Panc1 (cell line): ENCODE measurements at regions not wholly inside any gene's neighbourhood (a gene's known extent, or its start where the extent isn't known, plus 50 kb on each side); places are given as distances from the start of the nearest gene placed in this dataset.

Experiments used
- POLR2AphosphoS5 ChIP-seq: IDR thresholded peaks from 2 replicates; pipeline ENCODE4 v1.6.1; 2012; ENCODE audit warnings: mild to moderate bottlenecking, low read depth, low read length, moderate library complexity
- SIN3A ChIP-seq: IDR thresholded peaks from 2 replicates; pipeline ENCODE4 v1.6.1; 2012; ENCODE audit warnings: low read depth, mild to moderate bottlenecking, low read length, moderate library complexity, borderline replicate concordance; ENCODE audit not compliant: insufficient read depth
- TF ChIP-seq, protein P1 (sequence below): fragments of 450-650 bp; IDR thresholded peaks from 2 replicates; pipeline ENCODE4 v1.5.1; 2017; ENCODE audit warnings: mild to moderate bottlenecking
- TF ChIP-seq, protein P2 (sequence below), 2 experiments: IDR thresholded peaks; 2 replicates each; pipeline ENCODE4 v1.6.1; 2011 to 2012; ENCODE audit warnings: low read depth in 2 of 2, control low read depth in 1 of 2, low read length in 1 of 2, mild to moderate bottlenecking in 1 of 2, moderate library complexity in 1 of 2; ENCODE audit not compliant: insufficient read depth in 1 of 2

DNA sequence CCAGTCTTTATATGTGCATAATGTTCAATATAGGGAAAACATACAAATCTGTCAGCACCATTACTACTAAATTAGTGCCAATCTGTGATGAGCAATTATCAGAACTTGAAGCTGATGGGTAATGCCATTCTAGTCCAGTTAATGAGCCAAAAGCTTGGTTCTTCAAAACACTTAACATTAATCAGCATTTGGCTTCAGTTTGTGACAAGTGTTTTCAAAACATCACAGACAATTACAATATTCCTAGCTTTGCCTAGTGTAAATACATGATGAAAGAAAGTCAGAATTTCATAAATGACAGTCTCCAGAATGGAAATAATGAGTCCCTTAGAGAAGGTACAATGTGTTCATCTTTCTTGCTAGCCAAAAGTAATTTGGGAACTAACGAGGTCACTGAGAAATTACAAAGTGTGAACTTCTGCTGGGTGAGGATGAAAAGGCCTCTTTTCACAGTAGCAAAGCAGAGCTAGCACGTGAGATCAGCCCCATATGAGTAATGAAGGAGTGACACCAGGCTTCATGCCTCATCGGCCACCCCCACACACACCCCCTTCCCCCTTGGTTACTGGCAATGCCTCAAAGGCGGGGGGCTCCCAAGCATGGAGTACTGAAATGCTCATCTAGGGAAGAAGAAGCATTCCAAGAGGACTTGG, 180.6 kb upstream of the EEA1 start:
- TF ChIP-seq, protein P1, sequence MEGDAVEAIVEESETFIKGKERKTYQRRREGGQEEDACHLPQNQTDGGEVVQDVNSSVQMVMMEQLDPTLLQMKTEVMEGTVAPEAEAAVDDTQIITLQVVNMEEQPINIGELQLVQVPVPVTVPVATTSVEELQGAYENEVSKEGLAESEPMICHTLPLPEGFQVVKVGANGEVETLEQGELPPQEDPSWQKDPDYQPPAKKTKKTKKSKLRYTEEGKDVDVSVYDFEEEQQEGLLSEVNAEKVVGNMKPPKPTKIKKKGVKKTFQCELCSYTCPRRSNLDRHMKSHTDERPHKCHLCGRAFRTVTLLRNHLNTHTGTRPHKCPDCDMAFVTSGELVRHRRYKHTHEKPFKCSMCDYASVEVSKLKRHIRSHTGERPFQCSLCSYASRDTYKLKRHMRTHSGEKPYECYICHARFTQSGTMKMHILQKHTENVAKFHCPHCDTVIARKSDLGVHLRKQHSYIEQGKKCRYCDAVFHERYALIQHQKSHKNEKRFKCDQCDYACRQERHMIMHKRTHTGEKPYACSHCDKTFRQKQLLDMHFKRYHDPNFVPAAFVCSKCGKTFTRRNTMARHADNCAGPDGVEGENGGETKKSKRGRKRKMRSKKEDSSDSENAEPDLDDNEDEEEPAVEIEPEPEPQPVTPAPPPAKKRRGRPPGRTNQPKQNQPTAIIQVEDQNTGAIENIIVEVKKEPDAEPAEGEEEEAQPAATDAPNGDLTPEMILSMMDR, result no peak
- TF ChIP-seq SIN3A (no peak), POLR2AphosphoS5 (no peak)
- TF ChIP-seq, protein P2, sequence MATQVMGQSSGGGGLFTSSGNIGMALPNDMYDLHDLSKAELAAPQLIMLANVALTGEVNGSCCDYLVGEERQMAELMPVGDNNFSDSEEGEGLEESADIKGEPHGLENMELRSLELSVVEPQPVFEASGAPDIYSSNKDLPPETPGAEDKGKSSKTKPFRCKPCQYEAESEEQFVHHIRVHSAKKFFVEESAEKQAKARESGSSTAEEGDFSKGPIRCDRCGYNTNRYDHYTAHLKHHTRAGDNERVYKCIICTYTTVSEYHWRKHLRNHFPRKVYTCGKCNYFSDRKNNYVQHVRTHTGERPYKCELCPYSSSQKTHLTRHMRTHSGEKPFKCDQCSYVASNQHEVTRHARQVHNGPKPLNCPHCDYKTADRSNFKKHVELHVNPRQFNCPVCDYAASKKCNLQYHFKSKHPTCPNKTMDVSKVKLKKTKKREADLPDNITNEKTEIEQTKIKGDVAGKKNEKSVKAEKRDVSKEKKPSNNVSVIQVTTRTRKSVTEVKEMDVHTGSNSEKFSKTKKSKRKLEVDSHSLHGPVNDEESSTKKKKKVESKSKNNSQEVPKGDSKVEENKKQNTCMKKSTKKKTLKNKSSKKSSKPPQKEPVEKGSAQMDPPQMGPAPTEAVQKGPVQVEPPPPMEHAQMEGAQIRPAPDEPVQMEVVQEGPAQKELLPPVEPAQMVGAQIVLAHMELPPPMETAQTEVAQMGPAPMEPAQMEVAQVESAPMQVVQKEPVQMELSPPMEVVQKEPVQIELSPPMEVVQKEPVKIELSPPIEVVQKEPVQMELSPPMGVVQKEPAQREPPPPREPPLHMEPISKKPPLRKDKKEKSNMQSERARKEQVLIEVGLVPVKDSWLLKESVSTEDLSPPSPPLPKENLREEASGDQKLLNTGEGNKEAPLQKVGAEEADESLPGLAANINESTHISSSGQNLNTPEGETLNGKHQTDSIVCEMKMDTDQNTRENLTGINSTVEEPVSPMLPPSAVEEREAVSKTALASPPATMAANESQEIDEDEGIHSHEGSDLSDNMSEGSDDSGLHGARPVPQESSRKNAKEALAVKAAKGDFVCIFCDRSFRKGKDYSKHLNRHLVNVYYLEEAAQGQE (IDR thresholded peaks at IDR 0.05; ENCODE audit: insufficient read depth in 1 of 2, low read depth in 2 of 2, low read length in 1 of 2), result no peak
